Dermis microvascular lymphatic vessel endothelial cell (primary cell): ENCODE measurements at regions not wholly inside any gene's neighbourhood (a gene's known extent, or its start where the extent isn't known, plus 50 kb on each side); places are given as distances from the start of the nearest gene placed in this dataset.

Experiments used
- DNase-seq, 2 donors: peaks; one replicate each; pipeline versions ENCODE4 v3.0.0 to v3.0.0-alpha.2; 2010; ENCODE audit warnings: low read depth in 2 of 2

DNA sequence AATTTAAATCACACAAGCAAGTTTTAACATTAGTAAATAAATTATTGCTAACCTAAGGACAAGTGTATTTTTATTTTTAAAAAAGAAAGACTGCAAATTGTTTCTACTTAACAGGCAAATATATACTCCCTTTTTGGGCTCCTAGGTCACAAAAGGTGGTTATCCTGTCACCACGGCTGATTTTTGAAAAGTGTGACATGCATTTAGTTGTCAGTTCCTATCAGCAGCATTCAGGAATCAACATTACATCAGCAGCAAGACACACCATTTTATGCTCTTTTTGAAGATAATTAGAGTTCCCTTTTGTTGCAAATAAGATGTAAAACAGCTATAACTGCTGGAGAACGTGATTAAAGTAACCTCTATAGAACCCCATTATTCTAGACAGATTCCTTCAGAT lies 357.5 kb upstream of the TMCO5A start:
- DNase-seq: no peak

DNA sequence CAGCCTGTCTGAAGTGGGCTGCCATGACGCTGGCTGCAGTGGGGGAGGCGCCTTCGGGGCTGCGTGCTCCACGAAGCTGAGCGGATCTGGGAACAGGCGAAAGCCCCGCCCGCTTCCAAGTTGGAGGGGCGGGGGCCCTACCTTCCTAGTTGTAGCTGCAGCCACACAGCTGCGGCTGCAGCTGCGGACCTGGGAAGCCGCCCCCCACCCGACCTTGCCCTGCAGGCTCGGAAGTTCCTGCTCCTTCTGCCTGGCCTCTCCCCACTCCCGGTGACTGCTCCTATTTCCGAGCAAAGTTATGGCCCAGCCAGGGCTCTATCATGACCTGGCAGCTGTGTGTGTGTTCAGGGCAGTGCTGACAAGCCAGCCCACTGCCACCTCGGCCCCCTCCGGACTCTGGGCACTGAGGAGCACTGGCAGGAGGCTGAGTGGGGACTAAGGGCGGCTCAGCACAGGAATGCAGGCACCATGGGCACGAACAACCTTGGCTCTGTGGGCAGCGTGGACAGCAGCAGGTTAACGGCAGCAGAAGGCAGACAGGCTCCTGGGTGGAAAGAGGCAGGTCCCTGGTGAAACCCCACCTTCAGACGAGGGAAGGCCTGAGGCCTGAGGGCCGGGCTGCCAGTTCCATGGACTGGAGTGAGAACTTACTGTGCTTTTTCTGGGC lies 352.4 kb upstream of the TMCO5A start:
- no peak for DNase-seq

- DNase-seq: no peak
Observed at GRCh38 chr15:37582852-37583251, 351.6 kb upstream of the TMCO5A start.

DNA sequence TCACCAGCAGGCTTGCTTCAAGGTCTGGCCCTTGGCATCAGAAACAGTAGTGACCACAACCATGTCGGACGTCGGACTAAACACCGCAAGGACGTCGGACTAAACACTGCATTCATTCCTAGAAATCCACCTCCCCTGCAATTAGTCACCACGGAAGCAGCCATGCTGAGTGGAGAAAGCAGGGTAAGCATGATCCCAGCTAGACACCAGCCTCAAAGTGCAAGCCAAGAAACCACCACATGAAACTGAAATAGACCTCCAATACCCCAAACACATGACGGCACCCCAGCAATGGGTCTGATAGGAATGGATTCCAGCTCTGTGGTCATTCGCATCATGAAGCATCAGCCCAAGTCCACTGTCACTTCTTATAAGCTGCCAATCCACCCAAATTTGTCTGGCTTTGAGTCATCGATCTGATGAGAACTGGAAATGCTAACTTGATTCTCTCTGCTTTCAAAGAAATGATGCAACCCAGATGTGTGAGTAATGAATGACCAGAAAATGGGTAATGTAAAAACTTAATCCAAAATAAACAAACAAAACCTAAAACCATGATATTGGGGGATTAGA lies 348.3 kb upstream of the TMCO5A start:
- DNase-seq: no peak

DNA sequence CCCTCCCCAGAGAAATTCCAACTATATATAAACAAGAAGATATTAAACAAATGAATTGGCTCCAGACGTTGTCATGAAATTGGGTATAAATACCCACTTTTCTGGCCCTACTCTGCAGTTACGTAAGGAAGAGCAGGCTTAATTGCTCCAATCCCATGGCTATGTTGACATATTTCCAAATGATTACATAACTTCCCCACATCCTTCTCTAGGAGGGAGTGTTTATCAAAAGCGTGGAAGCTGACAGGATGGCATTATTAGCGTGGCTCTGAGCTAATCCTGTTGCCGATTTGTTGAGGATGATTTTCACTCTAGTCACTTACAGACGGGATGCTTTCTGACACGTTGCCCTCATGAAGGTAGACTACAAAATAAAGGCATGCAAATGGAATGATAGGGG lies 347.5 kb upstream of the TMCO5A start:
- DNase-seq: peak in 1 of 2 donors; percentile 46

DNA sequence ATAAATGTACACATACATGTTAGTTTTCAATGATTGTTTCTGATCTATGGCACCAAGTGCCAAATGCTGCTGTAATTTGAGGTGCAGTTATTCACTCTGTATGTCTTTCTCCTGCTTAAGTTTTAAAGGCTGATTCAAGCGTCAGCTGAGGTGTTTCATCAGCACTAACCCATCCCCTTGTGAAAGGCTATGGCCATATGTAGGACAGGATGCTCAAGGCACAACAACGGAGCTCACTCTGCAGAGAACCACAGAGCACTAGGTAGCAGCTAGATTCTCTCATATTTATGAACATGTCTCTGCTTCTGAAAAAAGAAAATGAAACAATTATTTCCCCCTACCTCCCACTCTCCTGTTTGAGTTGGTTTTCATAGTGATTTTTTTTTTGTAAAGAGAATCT lies 340.0 kb upstream of the TMCO5A start:
- DNase-seq: no peak

- no peak for DNase-seq
Observed at GRCh38 chr15:37595426-37595970, 338.9 kb upstream of the TMCO5A start.

GRCh38 chr15:37599156-37599555 lies 335.3 kb upstream of the TMCO5A start:
- no peak for DNase-seq

DNA sequence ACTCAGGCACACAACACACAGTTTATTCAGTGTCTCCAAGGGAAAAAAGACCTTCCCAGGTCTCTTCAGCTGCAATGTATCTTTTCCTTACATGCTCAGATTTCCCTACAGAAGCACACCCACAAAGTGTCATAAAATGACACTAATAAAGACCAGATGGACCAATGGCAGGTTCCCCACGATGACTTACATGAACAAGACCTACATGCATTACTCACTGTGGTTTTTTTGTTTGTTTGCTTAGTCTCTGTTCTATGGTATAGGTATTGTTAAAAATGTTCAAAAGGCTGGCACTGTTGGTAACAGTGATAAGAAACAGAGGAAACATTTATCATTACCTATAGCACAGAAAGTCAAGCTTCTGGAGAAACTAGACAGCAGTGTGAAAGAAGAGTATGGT lies 318.2 kb upstream of the TMCO5A start:
- DNase-seq: no peak

DNA sequence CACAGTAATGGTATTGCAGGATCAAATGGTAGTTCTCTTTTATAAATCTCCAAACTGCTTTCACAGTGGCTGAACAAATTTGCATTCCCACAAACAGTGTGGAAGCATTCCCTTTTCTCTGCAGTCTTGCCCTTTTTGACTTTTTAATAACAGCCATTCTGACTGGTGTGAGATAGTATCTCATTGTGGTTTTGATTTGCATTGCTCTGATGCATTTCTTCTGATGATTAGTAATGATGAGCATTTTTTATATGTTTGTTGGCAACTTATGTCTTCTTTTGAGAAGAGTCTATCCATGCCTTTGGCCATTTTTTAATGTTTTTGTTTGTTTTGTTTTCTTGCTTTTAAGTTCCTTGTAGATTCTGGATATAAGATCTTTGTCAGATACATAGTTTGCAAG lies 316.1 kb upstream of the TMCO5A start:
- DNase-seq: no peak

DNA sequence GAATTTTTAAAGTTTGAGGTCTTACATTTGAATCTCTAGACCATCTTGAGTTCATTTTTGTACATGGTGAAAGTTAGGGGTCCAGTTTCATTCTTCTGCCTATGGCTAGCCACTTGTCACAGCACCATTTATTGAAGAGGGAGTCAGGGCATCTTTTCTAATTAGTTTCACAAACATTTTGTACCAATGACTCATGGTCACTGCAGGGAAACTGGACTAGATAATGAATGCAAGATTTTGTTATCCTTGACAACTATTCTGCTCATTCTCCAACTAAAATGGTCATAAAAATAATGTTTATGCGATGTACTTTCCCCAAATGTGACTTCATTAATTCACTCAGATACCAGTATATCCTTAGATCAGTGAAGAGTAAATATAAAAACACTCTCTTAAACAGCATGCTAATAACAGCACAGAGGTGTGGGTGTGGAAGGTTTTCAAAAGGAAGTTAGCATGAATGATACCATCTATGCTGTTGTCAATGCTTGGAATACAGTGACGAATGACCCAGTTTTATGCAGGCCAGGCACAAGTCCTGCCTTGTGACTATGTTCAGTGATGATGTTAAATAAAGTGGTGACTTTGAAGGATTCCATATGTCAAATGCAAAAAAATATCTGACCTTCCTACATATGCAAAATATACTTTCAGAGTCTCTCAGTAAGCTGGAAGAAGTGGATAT lies 314.9 kb upstream of the TMCO5A start:
- DNase-seq: no peak

DNA sequence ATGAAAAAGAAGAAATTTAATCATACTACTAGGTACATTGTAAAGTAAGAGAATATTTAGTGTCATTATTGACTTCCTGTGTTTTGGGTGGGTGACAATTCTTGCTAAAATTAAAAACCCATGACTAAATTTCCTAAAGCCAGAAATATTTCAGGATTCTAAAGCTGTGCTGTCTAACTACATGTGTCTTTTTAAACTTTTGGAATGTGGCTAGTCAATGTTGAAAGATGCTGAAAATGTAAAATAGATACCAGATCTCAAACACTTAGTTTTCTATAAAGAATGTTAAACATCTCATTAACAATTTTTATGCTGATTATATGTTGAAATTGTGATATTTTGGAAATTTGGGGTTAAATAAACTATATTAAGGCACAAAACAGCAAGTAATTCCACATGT lies 308.9 kb upstream of the TMCO5A start:
- no peak for DNase-seq

- DNase-seq: no peak
Observed at GRCh38 chr15:37628507-37628906, 305.9 kb upstream of the TMCO5A start.

- no peak for DNase-seq
Observed at GRCh38 chr15:37636736-37637135, 297.7 kb upstream of the TMCO5A start.

DNA sequence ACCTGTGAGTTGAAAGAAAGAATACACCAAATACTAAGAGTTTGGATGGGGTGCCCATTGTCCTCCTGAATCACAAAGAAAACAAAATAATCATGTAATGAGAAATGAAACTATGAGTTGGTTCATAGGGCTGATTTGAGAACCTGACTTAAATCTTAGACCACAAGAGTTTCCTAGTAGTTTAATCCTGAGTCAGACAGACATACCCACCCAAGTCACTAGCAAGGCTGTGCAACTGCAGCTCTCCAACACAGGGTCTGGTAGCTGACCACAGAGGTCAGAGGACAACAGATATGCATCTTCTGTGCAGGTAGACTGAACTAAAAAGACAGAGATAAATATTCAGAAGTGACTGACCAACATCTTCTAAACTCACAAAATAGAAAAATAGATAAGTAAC lies 296.3 kb upstream of the TMCO5A start:
- DNase-seq: no peak

- no peak for DNase-seq
Observed at GRCh38 chr15:37638691-37639090, 295.7 kb upstream of the TMCO5A start.

DNA sequence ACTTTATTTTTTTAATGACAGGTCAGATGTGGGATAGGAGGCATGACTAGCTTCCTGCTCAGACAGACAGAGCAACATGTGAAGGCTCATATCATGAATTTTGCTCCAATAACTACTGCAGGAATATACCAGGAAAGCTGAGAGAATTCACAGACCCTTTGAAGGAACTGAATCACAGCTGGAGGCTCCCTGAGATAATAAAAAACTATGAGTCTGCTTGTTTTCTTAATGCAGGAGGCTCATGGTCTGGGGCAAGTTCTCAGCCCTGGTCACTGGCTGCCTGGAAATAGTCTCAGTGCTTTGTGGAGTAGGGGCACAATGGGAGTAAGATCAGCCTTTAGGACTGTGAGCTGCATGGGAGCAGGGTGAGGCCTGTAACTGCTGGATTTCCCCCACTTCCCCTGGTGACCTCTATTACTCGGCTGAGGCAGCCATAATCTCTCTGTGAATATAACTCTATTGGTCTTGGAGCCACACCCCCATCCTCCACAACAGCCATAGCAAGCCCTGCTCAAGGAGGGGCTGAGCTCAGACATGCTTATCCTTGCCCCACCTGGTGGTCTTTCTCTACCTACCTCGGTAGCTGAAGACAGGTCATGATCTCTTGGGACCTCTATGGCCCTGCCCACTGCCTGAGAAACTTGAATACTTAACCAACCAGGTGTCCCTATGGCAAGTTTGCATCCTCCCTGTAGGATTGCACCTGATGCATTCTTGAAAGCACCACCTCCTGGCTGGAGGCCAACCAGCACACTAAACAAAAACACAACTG lies 281.6 kb upstream of the TMCO5A start:
- DNase-seq: no peak

DNA sequence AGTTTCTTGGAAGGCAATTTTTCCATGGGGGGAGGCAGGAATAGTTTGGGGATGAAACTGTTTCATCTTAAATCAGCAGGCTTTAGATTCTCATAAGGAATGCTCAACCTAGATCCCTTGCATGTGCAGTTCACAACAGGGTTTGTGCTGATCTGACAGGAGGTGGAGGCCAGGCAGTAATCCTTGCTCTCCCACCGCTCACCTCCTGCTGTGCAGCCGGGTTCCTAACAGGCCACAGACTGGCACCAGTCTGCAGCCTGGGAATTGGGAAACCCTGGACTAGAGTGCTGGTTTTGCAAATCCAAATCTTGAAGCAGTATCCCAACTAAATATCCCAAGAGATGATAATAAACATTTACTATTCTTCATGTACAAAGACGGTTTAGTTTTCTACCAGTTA lies 256.3 kb upstream of the TMCO5A start:
- no peak for DNase-seq

DNA sequence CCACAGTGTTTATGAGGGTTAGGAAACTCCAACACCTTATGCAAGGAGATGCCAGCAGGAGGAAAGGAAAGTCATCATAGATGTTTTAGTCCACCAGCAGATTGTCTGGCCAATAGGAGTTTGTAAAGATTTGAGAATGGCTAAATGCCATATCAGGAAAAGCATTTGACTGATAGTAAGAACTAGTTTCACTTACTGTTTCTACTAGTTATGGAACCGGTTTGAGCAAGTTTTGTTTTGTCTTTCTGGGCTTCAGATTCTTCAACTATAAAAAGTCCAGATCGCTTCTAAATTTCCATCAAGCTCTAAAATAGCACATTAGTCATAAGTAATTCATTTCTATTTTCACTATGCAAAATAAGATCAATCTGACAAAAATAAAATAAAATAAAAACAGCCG lies 254.8 kb upstream of the TMCO5A start:
- no peak for DNase-seq

- DNase-seq: peak in 1 of 2 donors; percentile 10
Observed at GRCh38 chr15:37682304-37682703, 252.1 kb upstream of the TMCO5A start.

DNA sequence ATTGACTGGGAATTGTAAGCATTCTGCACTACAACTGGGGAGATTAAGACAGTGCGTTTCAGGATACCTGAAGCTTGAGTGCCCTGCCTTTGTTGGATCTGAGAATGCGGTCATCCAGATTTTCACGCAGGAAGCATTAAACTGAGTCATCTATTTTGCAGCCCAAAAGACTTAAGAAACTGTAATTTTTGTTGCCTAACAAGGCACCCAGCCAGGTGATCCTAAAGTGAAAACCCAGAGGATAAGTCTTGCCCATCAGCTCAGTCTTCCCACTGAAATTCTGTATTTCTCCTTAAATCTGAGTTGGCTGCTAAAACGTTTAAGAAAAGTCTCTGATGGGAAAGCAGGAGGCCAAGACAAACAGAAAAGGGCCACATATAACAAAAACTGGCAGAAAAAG lies 242.5 kb upstream of the TMCO5A start:
- DNase-seq: no peak

DNA sequence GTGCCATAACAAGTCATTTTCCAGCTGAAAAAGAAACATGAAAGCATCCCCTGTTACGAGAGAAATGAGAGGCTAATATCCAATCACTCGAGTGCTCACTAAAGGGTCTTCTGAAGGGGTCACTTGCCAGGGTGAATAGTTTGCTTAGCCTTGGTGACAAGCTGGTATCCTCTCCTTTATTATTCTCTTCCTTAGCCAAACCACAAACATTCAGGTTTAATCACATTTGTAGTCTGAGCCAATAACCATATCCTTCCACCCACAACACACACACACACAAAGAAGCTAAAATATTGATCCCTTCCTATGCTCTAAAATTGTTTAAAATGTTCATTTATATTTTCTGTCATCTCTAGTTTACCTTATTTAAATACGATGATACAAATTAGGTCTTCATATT lies 240.5 kb upstream of the TMCO5A start:
- no peak for DNase-seq
